ENCODE measurements at regions not wholly inside any gene's neighbourhood (a gene's known extent, or its start where the extent isn't known, plus 50 kb on each side); places are given as distances from the start of the nearest gene placed in this dataset.

GRCh38 chr1:112219267-112219666, 176.7 kb upstream of the CTTNBP2NL start:
- DNase-seq (ENCODE audit: low spot score) = no peak

DNA sequence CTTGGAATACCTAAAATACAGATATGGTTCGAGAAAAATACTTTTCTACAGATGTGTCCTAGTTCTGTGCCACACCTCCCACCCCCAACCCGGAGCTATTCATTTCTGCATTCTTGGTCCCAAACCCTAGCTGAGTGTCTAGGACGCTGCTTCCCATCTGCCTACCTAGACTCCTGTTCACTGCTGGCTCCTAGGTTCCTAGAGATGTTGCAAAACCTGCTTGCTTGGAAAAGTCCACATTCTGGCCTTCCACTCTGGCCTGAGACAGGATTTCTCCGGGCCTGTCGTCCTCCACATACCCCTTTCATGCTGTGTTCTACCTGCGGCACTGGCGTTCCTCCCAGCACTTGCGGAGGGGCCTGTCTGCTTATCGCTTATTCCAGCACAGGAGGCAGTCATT, 165.8 kb upstream of the CTTNBP2NL start:
- DNase-seq (ENCODE audit: low spot score) = no peak

GRCh38 chr1:112231331-112231730, 164.7 kb upstream of the CTTNBP2NL start:
- DNase-seq (ENCODE audit: low spot score) = no peak

DNA sequence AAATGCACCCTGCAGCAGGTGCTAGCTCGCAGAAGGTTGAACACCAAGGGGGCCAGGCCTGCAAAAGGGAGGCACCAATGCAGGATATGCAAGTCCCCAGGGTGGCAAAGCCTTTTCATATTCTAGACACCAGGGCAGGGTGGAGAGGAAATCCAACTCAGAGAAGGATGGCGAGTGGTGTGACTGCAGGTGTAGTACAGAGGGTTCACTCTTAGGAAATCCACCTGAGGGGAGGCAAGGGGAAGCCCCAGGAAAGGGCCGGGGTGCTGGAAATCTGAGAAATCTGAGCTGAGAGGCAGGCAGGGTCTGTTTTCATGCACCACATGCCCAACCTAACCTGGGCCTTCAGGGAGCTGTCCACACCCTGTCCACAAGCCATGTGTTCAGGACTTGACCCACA, 163.2 kb upstream of the CTTNBP2NL start:
- DNase-seq (ENCODE audit: low spot score) = no peak

GRCh38 chr1:112234710-112235109, 161.3 kb upstream of the CTTNBP2NL start:
- DNase-seq (ENCODE audit: low spot score) = no peak

- no peak for DNase-seq (ENCODE audit: low spot score)
These were observed 157.9 kb upstream of the CTTNBP2NL start for GRCh38 chr1:112237983-112238545.

GRCh38 chr1:112239683-112240330, 156.2 kb upstream of the CTTNBP2NL start:
- no peak for DNase-seq (ENCODE audit: low spot score)

DNA sequence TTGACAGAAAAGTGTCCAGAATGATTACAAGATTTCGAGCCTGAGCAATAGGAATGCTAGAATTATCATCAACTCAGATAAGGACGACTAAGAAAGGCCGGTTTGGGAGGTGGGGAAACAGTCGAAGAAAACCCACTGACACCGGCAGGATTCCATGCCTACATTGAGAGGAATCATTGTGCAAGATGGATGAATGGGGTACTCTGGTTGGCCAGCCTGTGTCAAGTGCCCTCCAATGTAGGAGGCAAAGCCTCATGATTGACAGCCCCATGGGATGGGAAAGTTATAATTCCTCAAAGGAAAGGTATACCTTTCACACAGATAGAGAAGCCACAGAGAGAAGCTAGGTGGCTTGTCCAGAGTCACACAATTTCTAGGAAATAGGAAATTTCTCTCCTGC, 153.5 kb upstream of the CTTNBP2NL start:
- DNase-seq (ENCODE audit: low spot score) = no peak

DNA sequence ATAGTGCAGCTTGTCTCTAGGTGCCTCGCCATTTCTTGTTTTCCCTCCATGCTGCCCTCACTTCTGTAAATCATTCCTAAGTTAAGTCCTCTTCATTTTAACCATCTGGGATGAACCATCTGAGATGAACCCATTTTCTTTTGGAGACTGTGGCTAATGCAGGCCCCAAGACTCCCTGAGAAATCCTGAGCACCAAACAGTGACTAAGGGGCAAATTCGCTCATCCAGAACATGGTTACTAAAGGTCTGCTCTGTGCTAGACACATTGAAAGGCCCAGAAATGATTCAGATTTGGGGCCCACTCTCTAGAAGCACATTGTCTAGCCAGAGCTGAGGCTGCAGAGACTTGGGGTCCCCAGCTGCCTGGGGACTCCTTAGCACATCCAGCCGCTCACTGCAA, 151.9 kb upstream of the CTTNBP2NL start:
- DNase-seq (ENCODE audit: low spot score) = no peak

GRCh38 chr1:112245114-112245513, 150.9 kb upstream of the CTTNBP2NL start:
- DNase-seq (ENCODE audit: low spot score) = no peak

- no peak for DNase-seq (ENCODE audit: low spot score)
These were observed 148.9 kb upstream of the CTTNBP2NL start for GRCh38 chr1:112247036-112247597.

DNA sequence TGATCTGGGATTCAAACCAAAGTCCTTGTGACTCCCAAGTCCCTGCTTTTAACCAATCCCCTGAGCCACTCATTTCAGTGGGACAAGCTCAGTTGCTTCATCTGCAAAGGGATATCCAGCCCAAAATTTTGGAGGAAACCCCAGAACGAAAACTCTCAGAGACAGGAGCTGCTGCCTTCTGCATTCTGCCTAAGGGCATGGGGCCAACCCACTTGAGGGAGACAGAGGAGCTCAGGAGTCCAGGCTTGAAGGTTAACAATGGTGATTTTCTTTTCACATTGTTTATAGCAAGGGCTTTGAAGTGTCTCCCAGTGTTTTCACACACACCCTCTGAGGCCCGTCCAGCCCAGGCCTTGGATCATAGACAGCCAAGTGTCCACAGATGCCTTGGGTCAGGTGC, 148.1 kb upstream of the CTTNBP2NL start:
- no peak for DNase-seq (ENCODE audit: low spot score)

- DNase-seq (ENCODE audit: low spot score) = no peak
These were observed 145.1 kb upstream of the CTTNBP2NL start for GRCh38 chr1:112250892-112251291.

DNA sequence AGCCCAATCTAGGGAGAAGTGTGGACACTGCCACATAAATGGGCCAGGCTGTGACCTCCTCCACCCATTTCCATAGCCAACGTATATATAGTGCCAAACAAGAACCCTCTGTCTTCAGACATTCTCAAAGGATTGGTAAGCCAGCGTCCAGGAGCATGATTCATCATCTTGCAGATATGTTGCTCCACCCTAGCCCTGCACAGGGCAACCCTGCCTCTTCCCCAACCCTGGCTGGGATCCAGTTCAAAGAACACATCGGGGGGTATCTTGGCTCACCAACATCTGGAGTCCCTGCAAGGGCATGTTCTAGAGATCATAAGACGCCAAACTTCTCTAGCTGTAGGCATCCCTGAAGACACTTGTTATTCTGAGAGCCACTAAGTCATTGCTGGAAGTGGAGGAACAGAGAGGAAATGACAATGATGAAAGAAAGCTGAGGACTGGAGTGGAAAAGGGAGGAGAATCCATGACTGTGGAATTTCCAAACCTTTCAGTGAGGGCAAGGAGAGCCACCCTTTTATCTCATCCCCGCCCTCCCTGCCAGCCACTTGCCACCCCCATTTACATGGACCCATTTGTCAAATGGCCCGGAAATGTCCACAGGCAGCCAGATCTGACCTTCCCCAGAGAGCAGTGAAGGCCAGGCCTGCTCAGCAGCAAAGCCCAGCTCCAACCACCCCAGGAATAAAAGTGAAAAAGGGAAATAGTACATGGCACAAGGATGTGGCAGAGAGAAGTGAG, 144.1 kb upstream of the CTTNBP2NL start:
- no peak for DNase-seq (ENCODE audit: low spot score)

- no peak for DNase-seq (ENCODE audit: low spot score)
These were observed 142.6 kb upstream of the CTTNBP2NL start for GRCh38 chr1:112253366-112253765.

DNA sequence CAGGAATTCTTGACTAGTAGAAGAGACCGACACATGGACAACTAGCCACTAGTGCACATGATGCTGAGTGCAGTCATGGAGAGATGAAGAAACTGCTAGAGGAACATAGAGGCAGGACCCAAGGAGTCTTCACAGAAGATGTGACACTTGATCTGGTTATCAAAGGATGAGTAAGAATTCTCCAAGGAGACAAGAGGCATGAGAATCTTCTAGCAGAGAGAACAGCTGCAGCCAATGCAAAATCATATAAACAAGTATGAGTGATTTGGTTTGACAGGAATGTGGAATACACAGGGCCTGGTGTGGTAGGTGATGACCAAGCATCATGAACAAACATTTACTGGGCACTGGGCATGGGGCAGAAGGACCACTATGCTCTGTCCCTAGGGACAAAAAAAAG, 140.9 kb upstream of the CTTNBP2NL start:
- no peak for DNase-seq (ENCODE audit: low spot score)

- no peak for DNase-seq (ENCODE audit: low spot score)
These were observed 139.6 kb upstream of the CTTNBP2NL start for GRCh38 chr1:112256411-112256810.

DNA sequence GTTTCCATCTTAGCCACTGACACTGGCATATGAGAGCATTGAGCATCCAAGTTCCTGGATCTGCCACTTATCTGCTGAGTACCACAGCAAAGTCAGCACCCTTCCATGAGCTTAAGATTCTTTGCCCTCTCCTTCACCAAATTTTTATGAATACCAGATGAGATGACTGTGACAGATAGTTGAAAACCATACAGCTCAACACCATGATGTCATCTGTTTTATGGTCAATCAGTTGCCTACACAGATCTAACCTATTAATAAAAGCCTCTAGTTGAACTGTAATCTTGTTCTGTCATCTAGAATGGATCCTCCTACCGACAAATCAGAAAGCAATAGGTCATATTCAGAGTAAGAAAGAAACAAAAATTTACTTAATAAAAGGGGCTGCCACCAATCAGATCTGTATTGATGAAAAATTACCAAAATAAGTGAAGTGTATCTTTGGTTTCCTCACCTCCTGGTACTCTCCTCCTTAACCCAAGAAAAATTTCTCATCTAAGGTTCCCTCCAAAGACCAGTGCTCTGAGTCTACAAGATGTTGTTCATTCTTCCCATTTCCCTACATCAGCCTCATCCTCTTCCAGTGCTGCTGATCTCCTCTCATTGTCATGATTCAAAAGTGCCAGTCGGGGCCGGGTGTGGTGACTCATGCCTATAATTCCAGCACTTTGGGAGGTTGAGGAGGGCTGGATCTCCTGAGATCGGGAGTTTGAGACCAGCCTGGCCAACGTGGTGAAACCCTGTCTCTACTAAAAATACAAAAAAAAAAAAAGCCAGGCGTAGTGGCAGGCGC, 138.8 kb upstream of the CTTNBP2NL start:
- no peak for DNase-seq (ENCODE audit: low spot score)

DNA sequence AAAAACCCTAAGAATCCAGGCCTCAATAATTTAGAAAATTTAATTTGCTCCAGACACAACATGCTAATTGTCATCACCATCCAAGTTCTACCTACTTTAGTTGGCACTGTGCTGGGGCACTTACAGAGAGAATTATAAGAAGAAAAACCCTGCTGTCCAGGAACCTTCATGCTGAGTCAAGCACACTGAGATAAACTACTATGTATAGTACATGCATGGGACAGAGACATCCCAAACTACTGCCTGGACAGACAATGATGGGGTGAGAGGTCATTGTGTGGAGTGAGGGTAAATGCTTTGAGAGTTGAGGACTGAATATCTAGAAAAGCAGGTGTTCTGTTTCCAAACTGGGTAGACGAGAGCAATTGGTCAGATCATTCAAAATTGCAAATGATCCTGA, 135.3 kb upstream of the CTTNBP2NL start:
- no peak for DNase-seq (ENCODE audit: low spot score)

- DNase-seq (ENCODE audit: low spot score) = no peak
These were observed 133.7 kb upstream of the CTTNBP2NL start for GRCh38 chr1:112262316-112262715.

- DNase-seq (ENCODE audit: low spot score) = no peak
These were observed 133.0 kb upstream of the CTTNBP2NL start for GRCh38 chr1:112263042-112263441.

DNA sequence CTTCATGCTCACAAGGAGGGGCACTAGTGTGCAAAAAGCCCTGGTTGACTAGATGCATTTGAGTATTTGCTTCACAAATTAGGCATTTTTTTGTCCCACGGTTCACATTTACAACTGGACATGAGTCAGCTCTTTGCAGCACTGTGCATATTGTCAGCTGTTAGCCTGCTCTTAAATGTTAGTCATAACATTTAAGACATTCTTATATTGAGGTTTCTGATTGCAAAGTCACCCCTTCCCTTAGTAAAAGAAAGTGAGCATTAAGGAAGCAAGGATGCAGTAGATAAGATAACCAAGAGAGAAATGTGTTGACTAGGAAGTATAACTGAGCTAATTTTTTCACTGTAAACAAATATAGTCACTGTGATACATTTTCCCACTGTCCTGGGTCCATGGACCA, 132.6 kb upstream of the CTTNBP2NL start:
- DNase-seq (ENCODE audit: low spot score) = no peak
